Ecto neural progenitor cell (in vitro differentiated cells): ENCODE measurements at regions not wholly inside any gene's neighbourhood (a gene's known extent, or its start where the extent isn't known, plus 50 kb on each side); places are given as distances from the start of the nearest gene placed in this dataset.
A peak's percentile ranks its signal among the peaks of the same experiment; 100 is the strongest.

ENCODE experiments used
- DNase-seq: peaks from one replicate; pipeline ENCODE4 v3.0.0-alpha.2; 2018; ENCODE audit warnings: low spot score

- no peak for DNase-seq
Observed at GRCh38 chr16:77594057-77594456, 128.3 kb upstream of the NUDT7 start.

DNA sequence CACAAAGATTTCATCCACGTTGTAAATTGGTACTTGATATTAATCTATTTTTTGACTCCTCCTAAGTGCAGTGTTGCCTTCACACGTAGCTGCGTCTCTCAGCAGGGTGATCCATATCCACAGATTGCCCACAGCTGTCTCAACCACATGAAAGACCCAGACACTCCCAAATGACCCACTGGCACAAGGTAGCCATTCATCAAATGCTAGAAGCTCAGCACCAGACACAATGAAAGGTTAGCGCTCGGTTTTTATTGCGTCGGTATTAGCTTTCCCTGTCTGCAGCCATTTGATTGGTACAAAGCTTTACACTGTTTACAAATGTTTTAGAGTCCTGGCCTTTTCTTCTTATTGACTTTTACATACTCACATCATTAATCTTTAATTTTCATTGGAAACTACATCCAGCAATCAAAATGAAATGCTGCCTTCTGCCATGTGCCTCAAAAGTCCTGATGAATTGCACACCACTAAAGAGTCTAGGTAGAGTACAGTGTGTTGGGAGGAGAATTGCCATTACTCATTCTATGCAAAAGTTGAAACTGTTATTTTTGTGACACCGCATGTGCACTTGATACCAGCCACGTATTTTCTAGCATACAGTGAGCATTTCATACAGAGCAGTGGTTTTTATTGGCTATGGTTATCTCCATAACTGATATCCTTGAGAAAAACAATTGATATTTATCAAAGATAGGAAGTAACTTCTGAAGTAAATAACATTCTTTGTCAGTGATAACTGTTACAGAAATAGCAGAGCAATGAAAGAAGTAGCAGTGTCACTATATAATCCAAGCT lies 127.3 kb upstream of the NUDT7 start:
- DNase-seq: no peak

- no peak for DNase-seq
Observed at GRCh38 chr16:77596261-77596660, 126.1 kb upstream of the NUDT7 start.

DNA sequence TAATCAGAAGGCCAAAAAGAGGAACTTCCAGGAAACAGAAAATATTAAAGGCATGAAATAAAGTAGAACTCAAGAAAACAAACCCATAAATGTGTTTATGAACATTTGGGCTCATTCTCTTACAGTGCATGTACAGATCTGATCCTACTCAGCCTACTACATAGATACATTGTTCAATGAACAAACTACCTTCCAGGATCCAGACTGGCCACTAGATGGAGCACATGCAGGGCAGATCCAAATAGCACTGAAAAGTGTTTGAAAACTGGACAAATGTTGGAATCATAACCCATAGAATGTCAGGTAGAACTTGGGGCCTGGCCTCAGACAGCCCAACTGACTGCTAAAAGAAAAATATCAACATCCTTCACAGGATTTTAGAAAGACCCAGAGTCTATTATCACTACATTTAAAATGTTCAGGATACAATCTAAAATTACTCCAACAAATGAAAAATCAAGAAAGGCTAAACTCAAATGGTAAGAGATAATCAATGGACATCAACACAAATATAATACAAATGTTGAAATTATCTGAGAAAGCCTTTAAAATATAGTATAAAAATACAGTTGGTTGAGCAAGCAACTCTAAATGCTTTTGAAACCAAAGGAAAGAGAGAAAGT lies 122.4 kb upstream of the NUDT7 start:
- DNase-seq: no peak

DNA sequence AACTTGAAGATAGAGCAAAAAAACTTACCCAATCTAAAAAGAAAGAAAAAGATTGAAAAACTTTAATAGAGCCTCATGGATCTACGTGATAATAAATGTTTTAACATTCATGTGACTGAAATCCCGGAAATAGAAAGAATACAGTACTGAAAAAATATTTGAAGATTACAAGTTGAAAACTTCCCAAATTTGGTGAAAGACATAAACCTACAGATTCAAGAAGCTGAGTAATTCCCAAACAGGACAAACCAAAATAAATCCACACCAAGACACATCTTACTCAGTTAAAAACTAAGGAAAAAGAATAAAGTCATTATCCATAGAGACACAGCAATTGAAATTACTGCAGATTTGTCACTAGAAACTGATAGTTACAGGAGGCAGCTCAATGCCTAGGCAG lies 121.8 kb upstream of the NUDT7 start:
- DNase-seq: no peak

DNA sequence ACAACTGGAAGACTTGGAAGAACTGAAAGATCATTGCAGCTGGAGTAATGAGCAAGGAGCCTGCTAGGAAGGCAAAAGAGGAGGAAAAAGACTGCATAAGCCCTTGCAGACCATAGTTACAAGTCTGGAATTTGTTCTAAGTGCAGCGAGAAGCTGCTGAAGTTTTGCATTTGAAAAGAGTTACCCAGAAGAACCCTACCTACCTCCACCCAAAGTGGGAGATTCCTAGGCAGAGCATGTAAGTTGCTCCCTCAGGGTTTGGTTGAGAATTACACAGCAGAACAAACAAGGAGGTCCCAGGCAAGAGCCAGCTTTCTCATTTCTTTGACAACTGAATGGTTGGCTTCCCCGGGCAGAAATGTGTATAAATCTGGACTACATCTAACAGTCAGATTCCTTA lies 118.7 kb upstream of the NUDT7 start:
- no peak for DNase-seq

DNA sequence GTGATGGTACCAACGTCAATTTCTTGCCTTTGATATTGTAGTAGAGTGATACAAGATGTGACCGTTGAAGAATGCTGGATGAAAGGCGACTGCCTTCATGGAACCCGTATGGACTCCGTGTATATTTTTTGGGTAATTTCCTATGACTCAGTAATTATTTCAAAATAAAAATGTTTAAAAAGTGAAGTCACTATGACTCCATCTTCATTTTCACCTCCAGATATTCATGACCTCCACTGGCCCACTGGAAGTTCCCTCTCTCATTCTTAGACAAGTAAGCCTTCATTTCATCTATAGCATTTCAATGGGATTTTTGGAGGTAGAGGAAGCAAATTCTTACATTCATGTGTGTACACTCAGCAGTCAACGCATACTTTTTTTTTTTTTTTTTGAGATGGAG lies 111.8 kb upstream of the NUDT7 start:
- no peak for DNase-seq

DNA sequence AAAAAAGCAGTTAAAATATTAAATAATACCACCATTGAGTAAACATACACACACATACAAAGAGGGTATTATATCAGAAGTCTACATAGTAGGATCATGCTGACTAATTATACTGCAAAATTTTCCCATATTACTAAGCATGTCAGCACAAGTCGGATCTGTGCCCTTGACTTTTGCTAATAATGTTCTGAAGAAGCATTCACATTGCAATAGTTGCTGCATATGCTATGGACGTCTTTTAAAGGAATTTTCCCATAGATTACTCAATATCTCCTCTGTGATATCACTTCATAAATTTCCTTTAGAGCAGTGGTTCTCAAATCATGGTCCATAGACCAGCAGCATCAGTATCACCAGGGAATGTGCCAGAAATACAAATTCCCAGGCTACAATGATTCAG lies 110.9 kb upstream of the NUDT7 start:
- DNase-seq: no peak

GRCh38 chr16:77612596-77612995 lies 109.7 kb upstream of the NUDT7 start:
- DNase-seq: no peak

DNA sequence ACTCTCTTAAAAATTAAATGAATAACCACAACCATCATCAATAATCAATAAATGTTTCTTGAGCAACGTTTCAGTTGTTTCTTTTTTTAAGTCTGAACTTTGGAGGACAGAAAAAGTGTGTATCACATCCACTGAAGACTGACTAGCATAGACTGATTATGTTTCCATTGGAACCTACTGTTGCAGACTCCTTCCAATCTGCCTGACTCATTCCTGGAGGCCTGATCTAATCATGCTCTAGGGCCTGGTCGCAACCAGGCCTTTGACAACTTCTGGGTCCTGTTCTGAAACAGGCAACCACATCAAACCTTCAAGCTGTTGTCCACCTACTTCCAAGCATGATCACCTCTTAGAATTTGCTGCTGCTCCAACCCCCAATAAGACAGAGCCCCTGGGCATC lies 109.2 kb upstream of the NUDT7 start:
- no peak for DNase-seq

DNA sequence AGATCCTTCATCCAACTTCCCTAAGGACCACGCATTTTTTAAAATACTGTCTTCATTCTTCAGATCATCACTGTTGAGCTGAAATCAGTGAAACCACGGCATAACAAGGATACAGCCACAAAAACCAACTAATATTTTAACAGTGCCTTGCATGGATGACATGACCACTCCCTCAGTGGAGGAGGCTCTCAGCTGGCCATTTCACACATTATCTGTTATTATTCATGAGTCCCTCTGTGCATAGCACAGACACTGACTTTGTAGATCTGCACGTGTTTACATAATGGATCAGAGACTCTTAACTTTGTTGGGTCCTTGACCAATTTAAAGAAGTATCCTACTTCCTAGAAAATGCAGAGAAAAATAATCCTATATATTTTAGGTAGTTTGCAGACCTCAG lies 104.8 kb upstream of the NUDT7 start:
- DNase-seq: no peak

DNA sequence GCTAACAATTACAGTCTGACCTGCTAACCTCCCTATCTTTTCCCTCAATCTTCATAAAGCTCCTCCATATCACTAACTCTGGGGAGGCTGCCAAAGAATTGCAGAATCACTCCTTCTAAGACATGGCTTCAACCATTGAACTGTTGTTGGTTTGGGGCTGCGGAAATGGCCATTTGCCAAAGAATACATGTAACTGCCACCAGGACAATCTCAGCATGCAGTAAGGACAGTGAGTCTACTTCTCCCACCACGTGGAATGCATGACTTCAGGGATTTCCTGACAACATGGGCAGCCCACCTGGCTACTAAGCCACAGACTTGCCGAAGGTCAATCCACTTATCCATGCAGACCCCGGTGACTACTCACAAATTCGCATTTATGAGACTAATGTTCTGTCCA lies 104.3 kb upstream of the NUDT7 start:
- DNase-seq: no peak

DNA sequence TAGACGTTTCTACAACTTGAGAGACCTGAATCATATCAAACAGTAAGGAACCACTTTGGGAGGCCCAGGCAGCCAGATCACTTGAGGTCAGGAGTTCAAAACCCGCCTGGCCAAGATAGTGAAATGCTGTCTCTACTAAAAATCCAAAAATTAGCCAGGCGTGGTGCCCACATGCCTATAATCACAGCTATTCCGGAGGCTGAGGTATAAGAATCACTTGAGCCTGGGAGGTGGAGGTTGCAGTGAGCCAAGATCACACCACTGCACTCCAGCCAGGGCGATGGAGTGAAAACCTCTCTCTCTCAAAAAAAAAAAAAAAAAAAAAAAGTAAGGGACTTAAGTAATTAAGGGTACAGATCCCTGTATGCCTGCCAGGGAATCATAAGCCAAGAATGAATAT lies 103.4 kb upstream of the NUDT7 start:
- DNase-seq: no peak

- no peak for DNase-seq
Observed at GRCh38 chr16:77624085-77624484, 98.2 kb upstream of the NUDT7 start.

DNA sequence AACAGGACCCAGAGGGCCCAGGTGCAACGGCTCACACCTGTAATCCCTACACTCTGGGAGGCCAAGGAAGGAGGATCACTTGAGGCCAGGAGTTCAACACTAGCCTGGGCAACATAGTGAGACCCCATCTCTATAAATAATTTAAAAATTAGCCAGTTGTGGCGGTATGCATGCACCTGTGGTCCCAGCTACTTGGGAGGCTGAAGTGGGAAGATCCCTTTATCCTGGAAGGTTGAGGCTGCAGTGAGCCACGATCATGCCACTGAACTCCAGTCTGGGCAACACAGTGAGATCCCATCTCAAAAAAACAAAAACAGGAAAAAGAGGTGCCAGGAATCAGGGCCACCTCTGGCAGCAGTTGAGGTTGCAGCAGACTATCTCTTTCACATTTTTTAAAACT lies 85.7 kb upstream of the NUDT7 start:
- DNase-seq: no peak

DNA sequence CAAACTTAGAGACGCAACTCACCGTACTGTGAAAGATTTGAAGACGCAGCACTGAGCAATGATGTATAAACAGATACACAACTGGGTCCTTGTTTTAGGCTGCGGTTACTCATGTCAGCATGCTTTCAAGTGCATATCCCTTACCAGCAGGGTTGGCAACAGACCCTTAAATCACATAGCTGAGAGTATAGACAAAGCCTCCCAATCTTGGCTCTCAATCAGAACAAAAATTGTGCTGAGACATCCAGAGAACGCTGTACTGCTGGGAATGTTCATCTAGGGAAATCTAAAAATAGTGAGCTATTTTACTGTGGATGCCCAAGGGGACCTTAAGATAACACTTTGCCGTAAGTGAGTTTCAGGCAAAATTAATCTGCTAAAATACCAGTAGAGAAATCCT lies 84.4 kb upstream of the NUDT7 start:
- DNase-seq: no peak

GRCh38 chr16:77643176-77643575 lies 79.1 kb upstream of the NUDT7 start:
- DNase-seq: no peak

- DNase-seq: no peak
Observed at GRCh38 chr16:77645764-77646163, 76.5 kb upstream of the NUDT7 start.

GRCh38 chr16:77647726-77648125 lies 74.6 kb upstream of the NUDT7 start:
- DNase-seq: no peak

DNA sequence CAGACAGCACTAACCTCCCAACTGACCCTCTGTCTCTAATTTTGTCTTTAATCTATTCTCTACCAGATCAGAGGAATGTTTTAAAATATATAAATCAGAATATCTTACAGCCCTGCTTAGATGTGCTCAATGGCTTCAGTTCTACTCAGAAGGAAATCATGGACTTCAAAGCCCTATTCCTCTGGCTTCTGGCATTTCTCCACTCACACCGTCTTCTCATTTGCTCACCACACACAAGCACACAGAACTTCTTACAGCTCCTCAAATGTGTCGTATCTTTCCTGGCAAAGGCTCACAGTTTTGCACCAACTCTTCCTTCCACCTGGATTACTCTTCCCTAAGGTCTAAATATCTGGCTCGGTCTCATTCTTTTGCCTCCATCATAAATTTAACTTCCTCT lies 71.6 kb upstream of the NUDT7 start:
- no peak for DNase-seq

- DNase-seq: no peak
Observed at GRCh38 chr16:77652399-77652798, 69.9 kb upstream of the NUDT7 start.

- DNase-seq: peak; percentile 48
Observed at GRCh38 chr16:77657016-77657415, 65.3 kb upstream of the NUDT7 start.

GRCh38 chr16:77660311-77660710 lies 62.0 kb upstream of the NUDT7 start:
- no peak for DNase-seq

DNA sequence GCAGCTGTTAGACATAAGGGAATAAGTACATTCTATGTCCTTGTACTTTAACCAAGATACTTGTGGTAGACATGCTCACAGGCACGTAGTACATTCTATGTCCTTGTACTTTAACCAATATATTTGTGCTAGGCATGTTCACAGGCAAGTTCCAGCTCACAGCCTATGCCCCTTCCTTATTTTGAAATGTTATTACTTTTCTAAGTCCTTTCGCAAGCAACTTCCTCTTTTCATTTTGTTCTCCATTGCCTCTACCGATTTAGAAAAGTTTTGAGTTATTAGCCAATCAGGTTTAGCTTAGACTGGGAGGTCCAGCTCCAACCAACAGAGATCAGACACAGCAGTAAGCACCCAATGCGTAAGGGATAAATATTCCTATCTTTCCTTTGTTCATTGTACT lies 60.1 kb upstream of the NUDT7 start:
- no peak for DNase-seq
